Peyer's patch (tissue), 4 donors: ENCODE measurements at regions not wholly inside any gene's neighbourhood (a gene's known extent, or its start where the extent isn't known, plus 50 kb on each side); places are given as distances from the start of the nearest gene placed in this dataset.

Experiments
- DNase-seq, 3 donors: peaks; one replicate each; pipeline ENCODE4 v3.0.0-alpha.2; 2017 to 2019
- H3K27ac ChIP-seq, 4 donors: fragments of 200-600 bp; sonication (generic); one replicate each; pipeline ENCODE4 v1.5.1; 2016 to 2019
- H3K27me3 ChIP-seq, 2 donors: fragments of 200-600 bp; sonication (generic); one replicate each; pipeline ENCODE4 v1.5.1; 2019
- H3K36me3 ChIP-seq, 3 donors: fragments of 200-600 bp; sonication (generic); one replicate each; pipeline ENCODE4 v1.5.1; 2016 to 2019
- H3K4me1 ChIP-seq, 4 donors: fragments of 200-600 bp; sonication (generic); one replicate each; pipeline ENCODE4 v1.5.1; 2016 to 2019
- H3K4me3 ChIP-seq, 4 donors: fragments of 200-600 bp; sonication (generic); 1 replicate in 3 of 4; 2 replicates in 1 of 4; pipeline ENCODE4 v1.5.1; 2016 to 2019; ENCODE audit warnings: mild to moderate bottlenecking in 1 of 4
- H3K9me3 ChIP-seq, 4 donors: fragments of 200-600 bp; sonication (generic); one replicate each; pipeline ENCODE4 v1.5.1; 2016 to 2019; ENCODE audit warnings: mild to moderate bottlenecking in 1 of 4
- POLR2A ChIP-seq, 2 donors: fragments of 450-650 bp; IDR thresholded peaks; one replicate each; pipeline ENCODE4 v1.5.1; 2017; ENCODE audit warnings: antibody characterized with exemption in 2 of 2, mild to moderate bottlenecking in 2 of 2, moderate library complexity in 2 of 2
- TF ChIP-seq, protein P1 (sequence below), 6 experiments: fragments of 450-650 bp in 4 of 6; fragments of 200-600 bp in 2 of 6; sonication (generic) in 1 of 6; IDR thresholded peaks; one replicate each; pipeline ENCODE4 v1.5.1; 2017 to 2019; ENCODE audit warnings: antibody characterized with exemption in 6 of 6, mild to moderate bottlenecking in 3 of 6, moderate library complexity in 1 of 6

DNA sequence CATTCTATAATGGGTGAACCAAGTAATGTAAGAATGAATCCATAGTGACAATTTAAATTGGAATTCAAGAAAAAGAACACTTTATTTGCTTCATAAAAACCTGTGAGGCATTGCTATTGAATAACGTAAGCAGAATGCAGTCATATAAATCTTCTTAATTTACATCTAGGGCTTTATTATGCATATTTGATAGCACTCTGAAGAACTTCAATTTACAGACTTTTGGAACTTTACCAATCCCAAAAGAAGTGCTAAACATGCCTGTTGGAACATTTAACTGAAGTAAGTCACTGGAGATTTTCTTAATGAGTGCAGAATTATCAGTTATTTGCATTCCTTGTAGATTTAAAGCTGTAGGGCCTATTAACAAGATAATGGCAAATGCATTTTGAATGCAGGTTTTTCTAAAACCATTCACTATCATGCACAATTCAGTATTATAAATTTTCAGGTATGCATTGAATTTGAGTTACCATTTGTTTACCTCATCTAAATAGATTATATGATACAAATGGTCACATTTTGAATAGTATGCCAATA is 1181.2 kb downstream of the ARAP2 start:
- DNase-seq, result no peak
- Histone ChIP-seq H3K4me3 (no peak overlapping the region), H3K4me1 (no peaks in the 10 kb centered on the region), H3K9me3 (peaks cover 0 to 6% (median 0%) of the 10 kb centered on the region in 4 donors), H3K36me3 (no peaks in the 10 kb centered on the region), H3K27ac (no peak overlapping the region), H3K27me3 (no peaks in the 10 kb centered on the region)
- TF ChIP-seq, protein P1, sequence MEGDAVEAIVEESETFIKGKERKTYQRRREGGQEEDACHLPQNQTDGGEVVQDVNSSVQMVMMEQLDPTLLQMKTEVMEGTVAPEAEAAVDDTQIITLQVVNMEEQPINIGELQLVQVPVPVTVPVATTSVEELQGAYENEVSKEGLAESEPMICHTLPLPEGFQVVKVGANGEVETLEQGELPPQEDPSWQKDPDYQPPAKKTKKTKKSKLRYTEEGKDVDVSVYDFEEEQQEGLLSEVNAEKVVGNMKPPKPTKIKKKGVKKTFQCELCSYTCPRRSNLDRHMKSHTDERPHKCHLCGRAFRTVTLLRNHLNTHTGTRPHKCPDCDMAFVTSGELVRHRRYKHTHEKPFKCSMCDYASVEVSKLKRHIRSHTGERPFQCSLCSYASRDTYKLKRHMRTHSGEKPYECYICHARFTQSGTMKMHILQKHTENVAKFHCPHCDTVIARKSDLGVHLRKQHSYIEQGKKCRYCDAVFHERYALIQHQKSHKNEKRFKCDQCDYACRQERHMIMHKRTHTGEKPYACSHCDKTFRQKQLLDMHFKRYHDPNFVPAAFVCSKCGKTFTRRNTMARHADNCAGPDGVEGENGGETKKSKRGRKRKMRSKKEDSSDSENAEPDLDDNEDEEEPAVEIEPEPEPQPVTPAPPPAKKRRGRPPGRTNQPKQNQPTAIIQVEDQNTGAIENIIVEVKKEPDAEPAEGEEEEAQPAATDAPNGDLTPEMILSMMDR (IDR thresholded peaks at IDR 0.05), result no peak
- no peak for TF ChIP-seq POLR2A (IDR thresholded peaks at IDR 0.05)

DNA sequence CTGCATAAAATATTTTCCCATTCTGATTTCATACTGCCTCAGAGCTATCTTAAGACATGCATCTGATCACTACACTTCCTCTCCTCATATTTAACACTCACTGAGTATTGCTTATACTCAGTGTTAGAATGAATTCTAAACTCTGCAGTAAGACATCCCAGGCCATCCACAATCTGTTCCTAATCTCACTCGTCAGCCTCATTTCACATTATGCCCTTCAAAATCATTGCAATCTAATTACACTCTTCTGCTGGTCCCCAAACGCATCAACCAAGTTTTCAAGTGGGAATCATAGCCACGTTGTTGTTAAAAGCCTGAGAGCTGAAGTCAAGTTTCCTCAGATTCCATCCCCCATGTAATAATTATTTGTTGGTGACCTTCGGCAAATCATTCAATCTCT is 1177.9 kb downstream of the ARAP2 start:
- DNase-seq, result no peak
- no peak overlapping the region for H3K27ac ChIP-seq
- H3K9me3 ChIP-seq, result peaks cover 0 to 6% (median 0%) of the 10 kb centered on the region in 4 donors
- no peak for TF ChIP-seq POLR2A (IDR thresholded peaks at IDR 0.05)
- TF ChIP-seq, protein P1 (IDR thresholded peaks at IDR 0.05), result no peak
- H3K4me1 ChIP-seq, result no peaks in the 10 kb centered on the region
- no peak overlapping the region for H3K4me3 ChIP-seq
- H3K27me3 ChIP-seq, result no peaks in the 10 kb centered on the region
- no peaks in the 10 kb centered on the region for H3K36me3 ChIP-seq

DNA sequence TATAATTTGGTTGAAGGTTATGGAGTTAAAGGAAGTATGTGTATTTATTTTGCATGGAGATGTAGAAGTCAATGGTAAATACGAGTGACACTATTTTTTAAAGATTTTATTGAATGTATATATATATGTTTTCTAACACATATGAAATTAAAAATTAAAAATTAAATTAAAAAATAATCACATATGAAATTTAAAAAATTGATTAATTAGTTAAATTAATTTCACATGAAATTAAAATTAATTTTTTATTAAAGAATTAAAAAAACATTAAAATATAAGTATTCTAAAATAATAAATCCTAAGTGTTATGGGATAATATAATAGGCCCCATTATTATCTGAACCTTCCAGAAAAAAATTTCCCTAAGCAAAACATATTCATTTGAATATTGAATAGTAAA is 1163.5 kb downstream of the ARAP2 start:
- Histone ChIP-seq H3K9me3 (no peaks in the 10 kb centered on the region), H3K4me1 (no peaks in the 10 kb centered on the region), H3K27me3 (no peaks in the 10 kb centered on the region), H3K36me3 (no peaks in the 10 kb centered on the region), H3K27ac (no peak overlapping the region), H3K4me3 (no peak overlapping the region)
- DNase-seq, result no peak
- TF ChIP-seq, protein P1 (IDR thresholded peaks at IDR 0.05), result no peak
- TF ChIP-seq POLR2A (IDR thresholded peaks at IDR 0.05), result no peak

DNA sequence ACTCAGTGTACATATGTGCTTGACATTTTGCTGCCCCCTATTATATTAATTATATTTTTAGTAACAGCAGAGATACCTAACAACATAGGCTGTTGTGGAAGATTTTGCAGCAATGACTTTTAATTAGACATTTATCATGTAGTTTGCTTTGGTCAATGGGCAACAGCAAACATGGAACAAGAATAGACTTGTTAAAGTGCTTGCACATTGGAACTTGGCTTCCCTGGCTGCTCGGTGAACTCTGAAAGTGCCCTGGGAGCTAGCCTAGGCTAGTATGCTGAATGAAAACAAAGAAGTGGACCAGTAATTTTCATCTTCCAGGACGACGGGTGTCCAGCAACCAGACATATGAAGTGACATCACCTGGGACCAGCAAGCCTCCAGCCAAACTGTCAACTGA is 1157.1 kb downstream of the ARAP2 start:
- H3K4me1 ChIP-seq, result no peaks in the 10 kb centered on the region
- no peak for DNase-seq
- no peaks in the 10 kb centered on the region for H3K36me3 ChIP-seq
- no peaks in the 10 kb centered on the region for H3K27me3 ChIP-seq
- no peak for TF ChIP-seq POLR2A (IDR thresholded peaks at IDR 0.05)
- TF ChIP-seq, protein P1 (IDR thresholded peaks at IDR 0.05), result no peak
- H3K9me3 ChIP-seq, result no peaks in the 10 kb centered on the region
- H3K27ac ChIP-seq, result no peak overlapping the region
- no peak overlapping the region for H3K4me3 ChIP-seq

DNA sequence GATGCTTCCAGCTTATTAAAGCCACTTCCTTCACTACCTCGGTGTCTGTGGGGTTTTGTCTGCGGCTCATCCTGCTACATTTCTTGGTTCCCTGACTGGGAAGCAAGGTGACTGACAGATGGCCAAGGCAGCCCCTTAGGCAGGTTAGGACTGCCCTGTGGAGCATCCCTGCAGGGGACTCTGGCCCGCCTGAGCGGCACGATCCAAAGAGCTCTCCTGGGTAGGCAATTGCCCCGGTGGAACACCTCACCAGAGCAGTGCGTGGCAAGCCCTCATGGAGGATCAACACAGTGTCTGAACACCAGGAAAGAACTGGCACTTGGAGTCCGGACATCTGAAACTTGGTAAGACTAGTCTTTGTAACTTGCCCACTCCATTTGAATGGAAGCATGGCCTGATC is 1143.4 kb downstream of the ARAP2 start:
- DNase-seq, result no peak
- H3K27ac ChIP-seq, result no peak overlapping the region
- H3K9me3 ChIP-seq, result peaks cover 0 to 2% (median 0%) of the 10 kb centered on the region in 4 donors
- H3K27me3 ChIP-seq, result no peaks in the 10 kb centered on the region
- H3K4me1 ChIP-seq, result no peaks in the 10 kb centered on the region
- TF ChIP-seq POLR2A (IDR thresholded peaks at IDR 0.05), result no peak
- TF ChIP-seq, protein P1 (IDR thresholded peaks at IDR 0.05), result no peak
- H3K36me3 ChIP-seq, result no peaks in the 10 kb centered on the region
- H3K4me3 ChIP-seq, result no peak overlapping the region

DNA sequence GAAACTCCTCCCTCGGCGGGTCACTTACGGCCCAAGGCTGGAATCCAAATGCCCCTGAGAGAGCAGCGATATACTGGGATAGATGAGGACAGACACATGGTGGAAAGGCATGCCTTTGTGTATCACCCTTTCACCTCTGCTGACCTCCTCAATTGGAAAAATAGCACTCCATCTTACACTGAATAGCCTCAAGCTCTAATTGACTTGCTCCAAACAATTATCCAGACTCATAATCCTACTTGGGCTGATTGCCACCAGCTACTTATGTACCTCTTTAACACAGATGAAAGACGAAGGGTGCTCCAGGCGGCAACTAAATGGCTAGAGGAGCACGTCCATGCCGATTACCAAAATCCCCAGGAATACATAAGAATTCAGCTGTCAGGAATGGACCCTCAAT is 1142.2 kb downstream of the ARAP2 start:
- no peak for DNase-seq
- no peak for TF ChIP-seq POLR2A (IDR thresholded peaks at IDR 0.05)
- TF ChIP-seq, protein P1 (IDR thresholded peaks at IDR 0.05), result no peak
- H3K27me3 ChIP-seq, result no peaks in the 10 kb centered on the region
- no peak overlapping the region for H3K4me3 ChIP-seq
- no peaks in the 10 kb centered on the region for H3K36me3 ChIP-seq
- no peak overlapping the region for H3K27ac ChIP-seq
- H3K9me3 ChIP-seq, result peaks cover 0 to 2% (median 0%) of the 10 kb centered on the region in 4 donors
- no peaks in the 10 kb centered on the region for H3K4me1 ChIP-seq
